Cerebellar nuclear complex (tissue), 1 donor: ENCODE measurements at regions not wholly inside any gene's neighbourhood (a gene's known extent, or its start where the extent isn't known, plus 50 kb on each side); places are given as distances from the start of the nearest gene placed in this dataset.

Experiments
- DNase-seq, 2 experiments: peaks; one replicate each; lab custom pipeline; 2025; lab: John Stamatoyannopoulos, UW

DNA sequence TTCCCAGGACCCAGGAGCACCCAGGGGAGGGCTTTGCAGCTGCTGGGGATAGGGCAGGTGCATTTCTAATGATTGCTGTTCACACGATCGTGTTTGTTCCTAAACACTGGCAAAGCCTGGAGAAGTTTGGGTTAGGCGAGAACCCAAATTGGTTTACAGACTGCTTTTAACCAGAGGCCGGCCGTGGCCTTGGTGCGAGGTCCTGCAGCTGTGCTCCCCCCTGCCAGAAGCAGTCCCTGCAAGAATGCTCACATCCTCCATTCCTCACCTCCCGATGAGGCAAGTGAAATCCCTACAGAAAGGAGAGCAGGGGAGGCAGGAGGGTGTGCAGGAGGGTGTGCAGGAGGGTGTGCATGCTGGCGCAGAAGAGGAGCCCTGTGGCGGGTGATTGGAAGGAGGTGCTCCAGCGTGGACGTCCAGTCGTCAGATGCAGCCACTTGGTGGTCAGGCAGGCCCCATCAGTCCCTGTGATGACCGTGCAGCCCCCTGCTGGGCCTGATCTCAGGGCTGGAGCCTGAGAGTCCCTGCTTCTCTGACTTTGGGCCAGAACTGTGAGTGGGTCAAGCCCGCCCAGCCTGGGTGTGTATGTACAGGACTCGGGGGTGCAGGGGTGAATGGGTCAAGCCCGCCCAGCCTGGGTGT, 55.7 kb upstream of the FRMD1 start:
- DNase-seq = no peak

DNA sequence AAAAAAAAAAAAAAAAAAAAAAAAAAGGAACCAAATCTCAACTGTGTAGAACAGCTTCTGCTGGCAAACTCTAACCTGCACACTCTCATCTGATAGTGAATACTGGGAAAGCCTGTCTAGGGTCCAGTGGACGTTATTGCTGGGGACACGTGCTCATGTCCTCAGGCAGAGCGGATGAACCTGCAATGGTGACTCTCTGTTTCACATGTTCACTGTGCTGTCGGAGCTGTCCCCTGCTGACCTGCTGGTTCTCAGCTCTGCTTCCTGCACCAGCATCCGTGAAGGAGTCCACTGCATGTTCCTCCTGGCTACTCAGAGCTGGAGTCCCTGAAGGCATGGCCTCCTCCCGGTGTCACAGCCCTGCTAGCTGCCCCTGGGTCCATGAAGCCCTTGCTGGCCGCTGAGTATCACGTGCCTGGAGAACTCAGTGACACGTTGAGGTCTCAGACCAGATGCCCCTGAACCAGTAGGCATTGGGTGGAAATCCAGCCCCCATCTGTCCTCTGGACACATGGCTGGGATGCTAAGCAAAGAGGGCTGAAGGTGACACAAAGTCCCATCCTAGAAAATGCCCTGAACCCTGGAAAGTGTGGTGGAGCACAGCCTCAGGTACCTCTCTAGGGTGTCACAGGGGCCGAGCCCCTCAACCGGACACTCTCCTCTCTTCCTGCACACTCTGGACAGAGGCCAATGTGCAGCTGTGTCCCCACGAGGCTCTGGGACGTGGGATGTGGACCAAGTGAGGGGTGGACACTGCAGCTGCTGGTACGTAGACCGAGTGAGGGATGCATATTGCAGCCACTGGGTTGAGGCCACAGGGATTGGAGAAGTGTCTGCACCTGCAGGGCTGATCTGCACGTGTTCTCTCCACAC, 54.9 kb upstream of the FRMD1 start:
- no peak for DNase-seq

DNA sequence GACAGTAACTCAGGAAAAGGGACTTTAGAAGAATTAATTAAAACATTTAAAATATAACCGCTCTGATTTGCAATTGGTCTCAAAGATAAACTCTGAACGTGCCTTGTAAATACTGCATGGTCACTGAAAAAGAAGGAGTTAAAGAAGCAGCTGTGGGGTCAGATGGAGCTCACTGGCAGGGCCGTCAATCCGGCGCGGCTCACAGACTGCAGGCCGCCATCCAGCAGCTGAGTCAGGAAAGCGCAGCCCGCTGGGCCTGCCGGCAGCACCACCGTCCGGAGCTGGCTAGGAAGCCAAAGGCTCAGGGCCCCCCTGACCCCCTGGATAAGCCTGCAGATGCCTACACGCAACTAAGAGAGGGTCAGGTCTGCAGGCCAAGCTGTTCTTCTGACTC, 54.2 kb upstream of the FRMD1 start:
- no peak for DNase-seq

DNA sequence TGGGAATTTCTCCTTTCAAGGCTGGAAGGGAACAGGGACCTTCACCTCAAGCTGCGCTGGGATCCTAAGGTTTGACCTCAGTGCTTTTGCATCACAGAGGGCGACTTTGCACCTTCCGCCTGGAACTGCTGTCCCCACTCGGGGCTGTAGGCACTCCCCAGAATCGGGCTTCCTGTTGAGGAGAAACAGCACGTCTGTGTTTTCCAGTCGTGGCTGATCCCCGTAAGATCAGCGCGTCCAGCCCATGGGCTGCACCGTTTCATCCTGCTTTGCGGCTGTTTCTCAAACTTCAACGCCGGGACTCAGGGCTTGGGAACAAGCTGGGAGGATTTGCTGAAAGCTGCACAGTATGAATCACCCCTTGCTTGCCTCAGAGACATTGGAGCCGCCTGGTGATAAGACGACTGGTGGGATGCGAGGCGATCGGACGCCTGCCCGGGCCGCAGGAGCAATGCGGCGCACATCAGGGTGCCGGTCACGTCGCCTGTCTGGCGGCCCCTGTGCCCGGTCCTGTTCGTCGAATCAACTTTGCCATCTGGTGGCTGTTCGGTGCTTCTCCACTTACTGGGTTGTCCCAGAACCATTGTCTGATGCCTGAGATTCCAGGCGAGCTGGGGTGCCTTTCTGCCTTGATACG, 53.6 kb upstream of the FRMD1 start:
- no peak for DNase-seq

DNA sequence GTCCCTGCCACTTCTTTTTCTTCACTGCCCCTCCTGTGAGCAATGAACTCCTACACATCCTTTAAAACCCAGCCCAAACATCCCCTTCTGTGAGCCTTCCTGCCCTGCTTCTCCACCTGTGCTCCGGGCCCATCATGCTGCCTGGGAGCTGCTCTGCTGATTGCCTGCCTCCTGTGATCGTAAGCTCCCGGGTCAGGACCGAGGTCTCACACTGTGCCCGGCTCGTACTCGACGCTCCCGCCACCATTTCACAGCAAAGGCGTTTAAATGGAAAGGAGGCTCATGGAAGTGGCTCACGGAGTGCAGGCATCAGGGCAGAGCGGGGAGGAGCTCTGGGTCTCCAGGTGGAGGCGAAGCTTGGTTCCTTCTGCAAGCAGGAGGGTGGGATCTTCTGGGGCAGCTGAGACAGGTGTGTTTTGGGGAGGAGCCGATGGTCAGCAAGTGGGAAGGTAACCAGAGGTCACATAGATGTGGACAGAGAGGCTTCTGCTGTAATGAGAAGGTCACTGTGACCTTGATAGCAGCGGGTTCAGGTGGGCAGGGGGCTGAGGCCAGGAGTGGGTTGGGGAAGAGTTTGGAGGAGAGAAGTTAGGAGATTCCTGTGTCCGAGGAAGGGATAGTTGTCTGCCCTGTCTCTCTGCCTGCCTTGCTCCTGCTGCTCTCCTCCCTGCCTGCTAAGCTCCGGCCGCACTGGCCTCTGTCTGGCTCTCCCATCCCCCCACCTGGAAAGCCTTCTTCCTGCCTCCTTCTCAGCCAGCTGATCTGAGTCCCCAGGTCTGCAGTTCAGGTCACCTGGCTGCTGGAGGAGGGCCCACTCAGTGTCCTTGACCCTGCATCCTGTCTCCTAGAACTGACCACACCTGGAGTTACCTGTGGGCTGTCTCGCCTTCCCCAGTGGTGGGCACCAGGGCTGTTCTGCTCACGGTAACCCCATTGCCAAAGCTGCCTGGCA, 52.7 kb upstream of the FRMD1 start:
- no peak for DNase-seq

DNA sequence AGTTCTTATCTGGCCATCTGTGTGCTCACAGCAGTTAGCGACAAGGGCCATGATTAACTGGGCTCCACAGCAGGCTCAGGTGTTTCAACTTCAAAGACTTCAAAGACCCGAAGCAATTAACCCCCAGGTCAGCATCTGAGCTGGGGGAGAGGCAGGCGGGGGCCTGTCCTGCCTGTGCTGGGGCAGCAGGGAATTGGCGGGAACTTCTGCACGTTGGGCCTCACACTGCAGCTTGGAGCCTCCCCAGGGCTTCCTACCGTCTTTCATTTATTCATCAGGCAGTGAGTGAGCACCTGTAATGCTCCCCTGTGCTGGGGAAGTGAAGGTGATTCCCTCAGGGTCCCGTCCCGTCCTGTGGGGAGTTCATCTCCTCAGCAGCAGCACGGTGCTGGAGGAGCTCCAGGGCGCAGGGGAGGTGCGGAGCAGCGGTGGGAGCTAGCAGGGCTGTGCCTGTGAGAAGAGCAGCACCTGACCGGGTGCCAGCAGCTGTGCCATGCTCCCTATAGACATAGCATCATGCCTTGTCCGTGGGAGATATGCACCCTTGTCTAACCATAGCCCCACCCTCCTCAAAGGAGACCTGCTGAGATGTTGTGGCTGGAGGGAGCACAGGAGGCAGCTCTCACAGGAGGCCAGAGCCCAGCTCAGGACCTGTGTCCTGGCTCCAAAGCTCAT, 51.8 kb upstream of the FRMD1 start:
- DNase-seq = no peak

DNA sequence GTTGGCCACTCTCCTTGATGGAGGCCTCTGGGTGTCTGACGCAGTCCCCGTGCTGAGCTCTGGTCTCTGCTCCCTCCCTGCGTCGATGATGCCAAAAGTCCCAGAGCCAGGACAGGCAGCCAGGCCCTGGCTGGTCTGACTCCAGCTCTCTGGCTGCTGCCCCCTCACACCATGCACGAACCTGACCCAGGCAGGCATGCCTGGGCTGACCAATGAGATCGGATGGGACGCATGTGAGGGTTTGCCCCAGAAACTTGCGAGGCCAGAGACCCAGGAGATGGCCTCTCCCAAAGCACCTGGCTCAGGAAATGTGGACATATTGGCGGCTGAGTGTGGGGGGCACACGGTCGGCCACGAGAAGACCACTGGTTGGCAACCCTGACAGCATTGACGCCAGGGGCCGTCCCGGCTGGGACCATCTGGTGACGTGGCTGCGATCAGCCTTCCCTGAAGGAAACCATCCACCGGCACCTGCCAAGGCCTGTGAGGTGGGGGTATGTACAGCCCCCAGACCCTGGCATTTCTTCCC, 51.2 kb upstream of the FRMD1 start:
- DNase-seq = no peak

DNA sequence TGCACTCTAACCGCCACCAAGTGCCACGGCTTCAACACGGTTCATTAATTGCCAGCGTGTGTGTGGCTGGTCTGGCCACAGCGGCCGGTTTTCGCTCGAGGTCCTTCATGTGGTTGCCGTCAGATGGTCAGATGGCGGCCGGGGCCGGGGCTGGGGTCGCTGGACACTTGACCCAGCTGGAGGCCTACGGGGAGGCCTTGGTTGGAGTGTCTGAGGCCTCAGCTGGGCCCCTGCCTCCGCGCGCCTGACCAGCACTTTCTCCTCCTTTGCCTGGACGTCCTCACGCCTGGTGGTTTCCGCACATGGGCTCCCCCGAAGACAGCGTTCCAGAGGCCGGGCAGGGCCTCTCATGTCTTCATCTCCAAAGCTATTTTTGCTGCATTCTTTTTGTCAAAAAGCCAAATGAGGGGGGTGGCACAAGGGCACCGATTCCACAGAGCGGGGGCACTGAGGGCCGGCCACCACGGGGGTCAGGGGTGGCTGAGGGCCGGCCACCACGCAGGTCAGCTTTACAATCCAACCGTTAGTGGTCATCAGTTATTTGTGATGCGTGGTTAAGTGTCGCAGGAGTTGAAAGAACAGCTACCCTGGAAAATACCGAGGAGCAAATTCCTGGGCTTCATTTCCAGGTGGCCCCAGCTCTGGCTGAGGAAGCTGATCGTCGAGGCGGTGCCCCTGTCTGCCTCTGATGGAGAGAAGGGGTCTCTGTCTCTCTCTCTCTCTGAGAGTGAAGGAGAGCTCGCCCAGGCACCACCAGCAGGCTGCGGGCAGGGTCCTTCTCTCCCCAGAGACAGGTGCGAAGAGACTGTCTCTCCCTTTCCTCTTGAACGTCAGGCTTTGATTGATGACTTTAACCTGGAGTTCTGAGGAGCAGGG, 50.5 kb upstream of the FRMD1 start:
- no peak for DNase-seq

DNA sequence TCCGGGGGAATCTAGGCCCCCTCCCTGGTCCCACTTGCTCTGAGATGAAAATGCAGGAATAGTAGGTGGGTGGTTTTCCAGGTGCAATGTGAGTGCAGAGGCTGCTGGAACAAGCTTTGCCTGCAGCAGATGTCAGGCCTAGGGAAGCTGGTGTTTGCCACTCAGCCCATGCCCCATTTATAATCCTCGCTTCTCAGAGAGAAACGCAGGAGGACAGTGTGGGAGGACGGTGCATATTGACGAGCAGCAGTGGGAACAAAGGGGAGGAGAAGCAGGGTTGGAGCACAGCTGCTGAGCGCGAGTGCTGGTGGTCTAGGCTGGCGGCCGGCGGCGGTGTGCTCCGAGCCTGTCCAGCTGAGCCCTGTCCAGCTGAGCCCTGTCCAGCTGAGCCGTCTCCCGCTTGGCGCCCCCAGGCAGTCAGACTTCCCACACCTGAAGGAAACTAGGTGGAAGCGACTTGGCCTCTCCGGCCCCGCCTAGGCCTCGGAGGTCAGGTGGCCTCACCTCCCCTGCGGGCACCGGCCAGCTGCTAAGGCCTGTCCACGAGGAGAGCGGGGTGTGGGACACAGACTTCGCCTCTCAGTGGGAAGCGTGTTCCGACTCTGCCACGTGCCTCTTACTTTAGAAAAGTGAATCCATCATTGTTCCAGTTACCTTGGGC, 49.7 kb upstream of the FRMD1 start:
- no peak for DNase-seq
